ENCODE measurements at regions not wholly inside any gene's neighbourhood (a gene's known extent, or its start where the extent isn't known, plus 50 kb on each side); places are given as distances from the start of the nearest gene placed in this dataset.

DNA sequence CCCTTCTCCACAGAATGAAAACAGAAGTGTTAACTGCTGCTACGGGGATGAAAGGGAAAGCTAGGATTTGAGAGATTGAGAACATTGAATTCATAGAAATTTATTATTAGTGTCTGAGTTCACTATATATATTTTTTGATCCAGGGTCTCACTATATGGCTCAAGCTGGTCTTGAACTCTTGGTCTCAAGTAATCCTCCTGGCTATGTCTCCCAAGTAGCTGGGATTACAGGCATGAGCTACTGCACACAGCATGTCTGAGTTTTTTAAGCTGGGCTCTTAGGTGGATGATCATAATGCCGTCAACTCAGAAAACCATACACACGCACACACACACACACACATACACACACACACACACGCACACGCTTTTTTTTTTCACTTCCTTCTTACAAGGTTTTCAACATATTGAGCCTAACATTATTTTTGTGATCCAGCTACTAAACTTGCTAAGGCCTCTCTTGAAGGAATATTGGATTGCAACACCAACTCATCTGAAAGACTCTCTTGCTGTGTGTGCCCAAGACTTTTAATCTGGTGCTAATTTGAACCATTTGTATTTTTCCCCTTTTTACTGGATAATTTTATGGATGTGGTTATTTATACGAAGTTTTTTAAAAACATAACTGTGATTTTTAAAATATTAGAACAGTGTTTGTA is 1045.4 kb downstream of the DTWD2 start:
- TF ChIP-seq, protein P1, sequence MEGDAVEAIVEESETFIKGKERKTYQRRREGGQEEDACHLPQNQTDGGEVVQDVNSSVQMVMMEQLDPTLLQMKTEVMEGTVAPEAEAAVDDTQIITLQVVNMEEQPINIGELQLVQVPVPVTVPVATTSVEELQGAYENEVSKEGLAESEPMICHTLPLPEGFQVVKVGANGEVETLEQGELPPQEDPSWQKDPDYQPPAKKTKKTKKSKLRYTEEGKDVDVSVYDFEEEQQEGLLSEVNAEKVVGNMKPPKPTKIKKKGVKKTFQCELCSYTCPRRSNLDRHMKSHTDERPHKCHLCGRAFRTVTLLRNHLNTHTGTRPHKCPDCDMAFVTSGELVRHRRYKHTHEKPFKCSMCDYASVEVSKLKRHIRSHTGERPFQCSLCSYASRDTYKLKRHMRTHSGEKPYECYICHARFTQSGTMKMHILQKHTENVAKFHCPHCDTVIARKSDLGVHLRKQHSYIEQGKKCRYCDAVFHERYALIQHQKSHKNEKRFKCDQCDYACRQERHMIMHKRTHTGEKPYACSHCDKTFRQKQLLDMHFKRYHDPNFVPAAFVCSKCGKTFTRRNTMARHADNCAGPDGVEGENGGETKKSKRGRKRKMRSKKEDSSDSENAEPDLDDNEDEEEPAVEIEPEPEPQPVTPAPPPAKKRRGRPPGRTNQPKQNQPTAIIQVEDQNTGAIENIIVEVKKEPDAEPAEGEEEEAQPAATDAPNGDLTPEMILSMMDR (conservative IDR thresholded peaks at IDR 0.05): no peak
- TF ChIP-seq EZH2 (IDR thresholded peaks at IDR 0.05; ENCODE audit: low read depth): no peak
